HG03095 (cell line): ENCODE measurements at regions not wholly inside any gene's neighbourhood (a gene's known extent, or its start where the extent isn't known, plus 50 kb on each side); places are given as distances from the start of the nearest gene placed in this dataset.
"Not testable (repeated sequence)": the region's sequence is repeated elsewhere in the genome, so short reads cannot be mapped to it uniquely, and the experiment has no call there.

ENCODE experiments used
- ATAC-seq: cut with Tn5 transposase; IDR thresholded peaks from one replicate; pipeline ENCODE4 v1.9.1; 2021; ENCODE audit warnings: moderate library complexity; ENCODE audit not compliant: unreplicated experiment

GRCh38 chr6:126888727-126889725 is 229.4 kb upstream of the RSPO3 start:
- no peak for ATAC-seq

- ATAC-seq, result no peak
Observed at GRCh38 chr6:126890055-126890454, 228.4 kb upstream of the RSPO3 start.

- ATAC-seq, result no peak
Observed at GRCh38 chr6:126891158-126891557, 227.3 kb upstream of the RSPO3 start.

- ATAC-seq, result not testable (repeated sequence)
Observed at GRCh38 chr6:126892869-126893268, 225.6 kb upstream of the RSPO3 start.

- no peak for ATAC-seq
Observed at GRCh38 chr6:126897758-126898157, 220.7 kb upstream of the RSPO3 start.

- ATAC-seq, result no peak
Observed at GRCh38 chr6:126904176-126904575, 214.3 kb upstream of the RSPO3 start.

GRCh38 chr6:126905917-126906316 is 212.6 kb upstream of the RSPO3 start:
- ATAC-seq, result no peak

GRCh38 chr6:126907312-126907711 is 211.2 kb upstream of the RSPO3 start:
- ATAC-seq, result no peak

- ATAC-seq, result no peak
Observed at GRCh38 chr6:126907996-126908395, 210.5 kb upstream of the RSPO3 start.

- no peak for ATAC-seq
Observed at GRCh38 chr6:126909493-126909892, 209.0 kb upstream of the RSPO3 start.

GRCh38 chr6:126913651-126914050 is 204.8 kb upstream of the RSPO3 start:
- ATAC-seq, result no peak

- ATAC-seq, result no peak
Observed at GRCh38 chr6:126914172-126914571, 204.3 kb upstream of the RSPO3 start.

- ATAC-seq, result no peak
Observed at GRCh38 chr6:126914801-126915200, 203.7 kb upstream of the RSPO3 start.

GRCh38 chr6:126919947-126920346 is 198.5 kb upstream of the RSPO3 start:
- no peak for ATAC-seq

GRCh38 chr6:126923807-126924206 is 194.7 kb upstream of the RSPO3 start:
- ATAC-seq, result no peak

GRCh38 chr6:126926926-126927325 is 191.5 kb upstream of the RSPO3 start:
- ATAC-seq, result no peak

GRCh38 chr6:126927841-126928240 is 190.6 kb upstream of the RSPO3 start:
- no peak for ATAC-seq

- ATAC-seq, result no peak
Observed at GRCh38 chr6:126937426-126937825, 181.0 kb upstream of the RSPO3 start.

- ATAC-seq, result no peak
Observed at GRCh38 chr6:126939784-126940183, 178.7 kb upstream of the RSPO3 start.

- no peak for ATAC-seq
Observed at GRCh38 chr6:126941751-126942150, 176.7 kb upstream of the RSPO3 start.

- no peak for ATAC-seq
Observed at GRCh38 chr6:126944512-126944911, 174.0 kb upstream of the RSPO3 start.

- ATAC-seq, result no peak
Observed at GRCh38 chr6:126945150-126945685, 173.3 kb upstream of the RSPO3 start.
